ENCODE measurements at regions not wholly inside any gene's neighbourhood (a gene's known extent, or its start where the extent isn't known, plus 50 kb on each side); places are given as distances from the start of the nearest gene placed in this dataset.

- POLR2A ChIA-PET, result no interaction called here
- no peak overlapping the region for H3K9ac ChIP-seq (ENCODE audit: insufficient read depth, low read depth, low read length)
Observed at GRCh38 chr14:87079416-87079815, 913.6 kb downstream of the GALC start.

More at GRCh38 chr14:87079416-87079815, 913.6 kb downstream of the GALC start:
- DNase-seq (ENCODE audit: low spot score) (no peak), FAIRE-seq (no peak), ATAC-seq (no peak)
- Histone ChIP-seq H3K27me3 (ENCODE audit: control insufficient read depth in 1 of 2, insufficient read depth in 2 of 2, low read length in 2 of 2) (no peaks in the 10 kb centered on the region), H4K20me1 (ENCODE audit: insufficient read depth, low read length) (no peaks in the 10 kb centered on the region), H3K4me2 (ENCODE audit: low read depth, low read length) (no peak overlapping the region), H3K27ac (ENCODE audit: extremely low read length, insufficient read depth, low read length) (no peak overlapping the region), H2AFZ (ENCODE audit: low read length) (no peak overlapping the region), H3K79me2 (ENCODE audit: insufficient read depth, low read length) (no peaks in the 10 kb centered on the region), H3K4me3 (replicated peaks in 1 of 3; ENCODE audit: insufficient read depth in 1 of 3, low read depth in 2 of 3, low read length in 3 of 3) (no peak overlapping the region), H3K4me1 (ENCODE audit: insufficient read depth, low read length) (no peaks in the 10 kb centered on the region), H3K9me3 (ENCODE audit: low read length) (no peaks in the 10 kb centered on the region), H3K36me3 (replicated peaks in 1 of 2; ENCODE audit: control insufficient read depth in 1 of 2, insufficient read depth in 2 of 2, low read length in 2 of 2) (no peaks in the 10 kb centered on the region)
- in situ Hi-C loops (cut with HindIII; ENCODE audit: extremely low pct_ligation_motif_present, low pct_unique_long_range_greater_than_20kb) (no loop called here), intact Hi-C loops (cut with micrococcal nuclease; ENCODE audit: unreplicated experiment) (no loop called here)
- CTCF ChIA-PET (ENCODE audit: low intra/inter-chr PET ratio, low total read pairs), result no interaction called here
- no TSS peak for BruUV-seq (replicated peaks)
- WGBS (ENCODE audit: low lambda C conversion rate), result 10% methylated on average over 5 of the region's 6 CpGs
- no peak for TF ChIP-seq ETV6 (CRISPR knock-in tag; conservative IDR thresholded peaks at IDR 0.05)
- TF ChIP-seq CHCHD3 (CRISPR knock-in tag; IDR thresholded peaks at IDR 0.05), result no peak
- TF ChIP-seq ZNF430 (CRISPR knock-in tag; IDR thresholded peaks at IDR 0.05), result no peak
- no peak for TF ChIP-seq CBX1 (IDR thresholded peaks at IDR 0.05; ENCODE audit: low read depth)
- TF ChIP-seq MTA1 (CRISPR knock-in tag; IDR thresholded peaks at IDR 0.05; ENCODE audit: borderline replicate concordance), result no peak
- no peak for TF ChIP-seq ZNF121 (CRISPR knock-in tag; IDR thresholded peaks at IDR 0.05)
- TF ChIP-seq RFX1 (IDR thresholded peaks at IDR 0.05), result no peak
- TF ChIP-seq SNAPC5 (CRISPR knock-in tag; IDR thresholded peaks at IDR 0.05; ENCODE audit: borderline replicate concordance), result no peak
- TF ChIP-seq DMTF1 (CRISPR knock-in tag; IDR thresholded peaks at IDR 0.05), result no peak
- no peak for TF ChIP-seq KMT2A (CRISPR knock-in tag; IDR thresholded peaks at IDR 0.05)
- no peak for TF ChIP-seq HMG20B (CRISPR knock-in tag; conservative IDR thresholded peaks at IDR 0.05)
- no peak for TF ChIP-seq NFE2L1 (CRISPR knock-in tag; IDR thresholded peaks at IDR 0.05; ENCODE audit: borderline replicate concordance)
- no peak for TF ChIP-seq NFRKB (IDR thresholded peaks at IDR 0.05)
- no peak for TF ChIP-seq REPIN1 (CRISPR knock-in tag; IDR thresholded peaks at IDR 0.05; ENCODE audit: borderline replicate concordance, low read depth)
- TF ChIP-seq MXD1 (CRISPR knock-in tag; IDR thresholded peaks at IDR 0.05), result no peak
- no peak for TF ChIP-seq AFF4 (CRISPR knock-in tag; IDR thresholded peaks at IDR 0.05)
- no peak for TF ChIP-seq GFI1 (CRISPR knock-in tag; IDR thresholded peaks at IDR 0.05; ENCODE audit: borderline replicate concordance)
- TF ChIP-seq ZBTB1 (CRISPR knock-in tag; IDR thresholded peaks at IDR 0.05; ENCODE audit: borderline replicate concordance), result no peak
